HAP-1 (cell line): ENCODE measurements at regions not wholly inside any gene's neighbourhood (a gene's known extent, or its start where the extent isn't known, plus 50 kb on each side); places are given as distances from the start of the nearest gene placed in this dataset.

Source experiments
- DNase-seq, 2 experiments: peaks; one replicate each; pipeline ENCODE4 v3.0.0-alpha.2; 2016 to 2020; ENCODE audit warnings: low spot score in 2 of 2
- H3K27me3 ChIP-seq: fragments of 250-450 bp; sonication (Bioruptor Pico); 2 replicates; pipeline ENCODE4 v1.5.1; 2020; ENCODE audit warnings: low read depth, mild to moderate bottlenecking, moderate library complexity
- H3K36me3 ChIP-seq: fragments of 250-450 bp; sonication (Bioruptor Pico); replicated peaks from 2 replicates; pipeline ENCODE4 v1.5.1; 2020; ENCODE audit warnings: mild to moderate bottlenecking
- H3K4me1 ChIP-seq: fragments of 250-450 bp; sonication (Bioruptor Pico); 2 replicates; pipeline ENCODE4 v1.5.1; 2020; ENCODE audit warnings: mild to moderate bottlenecking
- H3K4me3 ChIP-seq: fragments of 250-450 bp; sonication (Bioruptor Pico); 2 replicates; pipeline ENCODE4 v1.5.1; 2020; ENCODE audit warnings: mild to moderate bottlenecking, moderate library complexity
- H3K9me3 ChIP-seq: fragments of 250-450 bp; sonication (Bioruptor Pico); 2 replicates; pipeline ENCODE4 v1.5.1; 2020; ENCODE audit warnings: mild to moderate bottlenecking, moderate library complexity
- in situ Hi-C: fragments of 300-500 bp; cut with MboI; formaldehyde crosslinking; loops from 3 replicates; pipeline ENCODE4 v1.14.3; 2020; ENCODE audit warnings: low sequenced_read_pairs, inconsistent platforms, mixed read lengths

DNA sequence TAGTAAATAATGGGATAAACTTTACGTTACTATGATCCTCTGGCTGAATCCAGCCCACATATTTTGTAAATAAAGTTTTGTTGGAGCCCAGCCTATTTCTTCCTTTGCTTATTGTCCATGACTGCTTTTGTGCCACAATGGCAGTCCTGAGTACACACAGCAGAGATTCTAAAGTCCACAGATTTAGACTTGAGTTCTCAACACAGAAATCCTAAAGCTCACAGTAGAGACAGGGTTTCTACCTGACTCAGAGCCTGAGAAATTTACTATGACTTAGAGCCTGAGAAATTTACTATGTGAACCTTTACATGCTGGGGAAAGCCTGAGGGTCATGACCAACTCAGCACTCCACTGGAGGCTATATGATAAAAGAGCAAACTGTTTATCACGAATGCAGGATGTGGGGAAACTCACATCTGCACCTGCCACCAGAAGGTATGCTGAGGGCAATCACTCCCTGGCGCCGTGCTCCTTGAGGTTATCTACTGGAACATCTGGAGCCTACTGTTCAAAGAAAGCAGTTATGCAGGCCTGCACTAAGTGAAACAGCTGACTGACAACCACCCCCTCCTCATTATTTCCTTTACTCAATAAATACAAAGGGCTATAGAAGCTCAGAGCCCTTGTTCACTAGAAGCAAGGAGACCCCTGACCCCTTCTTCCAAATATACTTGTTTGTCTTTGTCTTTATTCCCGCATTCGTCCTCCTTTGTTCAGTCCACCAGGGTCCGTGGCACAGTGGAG lies 52.6 kb upstream of the BICD1 start:
- H3K4me3 ChIP-seq = no peak overlapping the region
- H3K27me3 ChIP-seq = no peaks in the 10 kb centered on the region
- no peaks in the 10 kb centered on the region for H3K9me3 ChIP-seq
- H3K36me3 ChIP-seq = no peaks in the 10 kb centered on the region
- in situ Hi-C loops = no loop called here
- no peak for DNase-seq
- H3K4me1 ChIP-seq = no peaks in the 10 kb centered on the region; the same call in 1 of the 2 replicates
